CD4-positive, alpha-beta T cell treated with Interferon gamma for 1 hour (primary cell): ENCODE measurements at regions not wholly inside any gene's neighbourhood (a gene's known extent, or its start where the extent isn't known, plus 50 kb on each side); places are given as distances from the start of the nearest gene placed in this dataset.

ENCODE experiments used
- DNase-seq: peaks from one replicate; pipeline ENCODE4 v3.0.0-alpha.2; 2020

DNA sequence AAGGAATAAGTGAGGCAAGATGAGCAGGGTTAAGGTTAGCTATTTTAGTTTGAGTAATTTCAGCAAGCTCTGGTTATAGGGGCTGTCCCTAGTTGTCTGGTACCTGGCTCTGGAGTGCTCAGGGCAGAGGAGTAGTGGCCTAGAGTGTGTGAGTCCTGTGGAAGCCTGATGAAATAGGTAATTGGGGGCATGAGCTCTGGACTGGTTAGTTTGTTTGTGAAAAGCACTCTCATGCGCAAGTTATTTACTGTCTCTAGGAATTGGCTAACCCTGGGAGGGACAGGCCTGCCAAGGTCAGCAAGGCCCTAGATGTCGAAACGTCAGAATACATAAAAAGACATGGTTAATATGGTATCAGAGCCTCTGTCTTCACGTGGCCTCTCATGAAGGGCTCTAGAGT, 900.1 kb downstream of the PCDH17 start:
- DNase-seq: no peak

DNA sequence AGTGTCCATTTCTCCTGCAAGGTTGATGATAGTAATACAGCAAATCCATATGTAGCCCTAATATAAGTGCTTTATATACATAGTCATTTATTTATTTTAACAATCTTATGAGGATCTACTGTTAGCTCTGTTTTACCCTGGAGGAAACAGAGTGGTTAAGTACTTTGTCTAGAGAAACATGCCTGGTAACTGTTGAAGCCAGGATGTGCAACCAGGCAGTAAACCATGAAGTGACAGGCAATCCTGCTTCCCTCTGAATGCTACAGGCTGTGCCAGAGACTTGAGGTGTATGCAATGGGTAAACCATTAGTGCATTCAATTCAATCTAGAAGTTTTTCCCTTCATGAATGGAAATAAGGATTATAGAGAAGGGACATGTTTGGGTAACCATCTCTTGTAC, 911.0 kb downstream of the PCDH17 start:
- no peak for DNase-seq

DNA sequence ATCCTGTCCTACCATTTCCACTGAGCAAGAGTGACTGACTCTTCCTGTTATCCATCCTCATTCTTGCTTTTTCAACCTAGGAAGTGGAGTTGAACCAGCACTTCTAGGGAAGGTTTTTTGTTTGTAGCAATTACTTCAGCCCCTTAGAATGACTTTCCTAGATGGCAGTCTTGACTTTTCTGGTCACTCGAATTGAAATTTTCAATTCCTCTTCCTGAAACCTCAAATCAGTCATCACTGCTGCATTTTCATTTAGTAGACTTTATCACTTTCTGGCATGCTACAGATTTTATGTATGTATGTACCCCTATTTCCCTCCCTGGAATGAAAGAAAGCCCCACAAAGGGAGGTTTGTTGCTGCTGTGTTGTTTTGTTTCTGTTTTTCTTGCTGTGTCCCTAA, 915.9 kb downstream of the PCDH17 start:
- no peak for DNase-seq

DNA sequence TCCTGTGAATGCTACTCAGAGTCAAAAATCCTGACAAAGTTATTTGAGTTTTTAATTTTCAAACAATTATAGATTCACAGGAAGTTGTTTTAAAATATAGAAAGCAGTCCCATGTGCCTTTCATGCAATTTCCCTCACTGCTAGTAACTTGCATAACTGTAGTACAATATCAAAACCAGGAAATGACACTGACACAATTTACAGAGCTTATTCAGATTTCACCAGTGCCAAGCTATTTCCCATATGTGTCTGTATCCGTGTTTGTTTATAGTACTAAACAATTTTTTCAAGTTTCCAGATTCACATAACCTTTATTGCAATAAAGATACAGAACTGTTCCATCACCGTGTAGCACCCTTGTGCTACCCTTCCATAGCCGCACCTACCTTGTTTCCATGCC, 934.6 kb downstream of the PCDH17 start:
- DNase-seq: no peak

DNA sequence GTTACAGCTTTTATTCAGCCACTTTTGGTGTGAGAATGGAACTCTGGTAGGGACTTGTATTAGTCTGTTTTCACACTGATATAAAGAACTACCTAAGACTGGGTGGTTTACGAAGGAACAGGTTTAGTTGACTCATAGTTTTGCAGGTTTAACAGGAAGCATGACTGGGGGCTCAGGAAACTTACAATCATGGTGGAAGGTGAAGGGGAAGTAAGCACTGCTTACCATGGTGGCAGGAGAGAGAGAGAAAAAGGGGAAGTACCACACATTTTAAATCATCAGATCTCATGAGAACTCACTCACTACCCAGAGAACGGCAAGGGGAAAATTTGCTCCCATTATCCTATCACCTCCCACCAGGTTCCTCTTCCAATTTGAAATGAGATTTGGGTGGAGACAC, 942.2 kb downstream of the PCDH17 start:
- no peak for DNase-seq

DNA sequence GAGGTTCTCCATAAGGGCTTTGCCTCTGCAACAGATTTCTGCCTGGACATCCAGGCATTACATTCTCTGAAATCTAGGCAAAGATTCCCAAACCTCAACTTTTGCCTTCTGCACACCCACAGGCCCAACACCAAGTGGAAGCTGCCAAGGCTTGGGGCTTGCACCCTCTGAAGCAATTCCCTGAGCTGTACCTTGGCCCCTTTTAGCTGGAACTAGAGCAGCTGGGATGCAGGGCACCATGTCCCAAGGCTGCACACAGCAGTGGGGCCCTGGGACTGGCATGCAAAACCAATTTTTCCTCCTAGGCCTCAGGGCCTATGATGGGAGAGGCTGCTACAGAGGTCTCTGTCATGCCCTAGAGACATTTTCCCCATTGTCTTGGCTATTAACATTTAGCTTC, 943.2 kb downstream of the PCDH17 start:
- no peak for DNase-seq

DNA sequence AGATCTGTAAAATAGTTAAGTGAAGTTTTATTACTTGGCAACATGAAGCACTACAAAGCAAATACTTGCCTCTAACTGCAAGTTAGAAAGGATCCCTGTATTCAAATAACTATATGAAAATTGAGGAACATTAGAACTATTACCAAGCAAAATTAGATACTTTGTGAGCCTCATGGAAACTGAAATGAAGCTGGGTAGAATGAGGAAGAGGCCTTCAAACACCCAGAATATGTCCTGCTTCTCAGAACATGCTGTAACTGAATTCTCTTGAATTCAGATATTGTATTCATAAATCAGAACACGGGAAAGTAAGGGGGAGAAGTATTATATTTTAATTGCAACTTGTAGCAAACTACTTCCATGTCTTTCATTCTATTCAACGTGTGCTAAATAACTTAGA, 947.9 kb downstream of the PCDH17 start:
- no peak for DNase-seq

DNA sequence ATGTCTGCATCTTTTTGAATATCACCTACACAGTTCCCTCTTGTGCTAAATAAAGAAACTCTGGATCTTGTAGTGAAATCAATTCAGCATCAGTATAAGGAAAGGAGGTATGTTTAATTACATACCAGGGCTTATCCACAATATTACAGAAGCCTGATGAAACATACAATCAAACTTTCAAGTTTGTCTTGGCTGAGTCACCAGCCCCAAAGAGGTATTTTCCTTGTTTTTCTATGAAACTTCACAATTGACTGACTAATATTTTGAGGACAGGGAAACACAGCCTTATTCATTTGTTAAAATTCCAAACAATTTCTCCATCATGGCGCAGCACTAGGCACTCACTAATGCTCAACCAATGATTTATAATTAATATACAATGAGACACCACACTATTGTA, 952.4 kb downstream of the PCDH17 start:
- DNase-seq: no peak

DNA sequence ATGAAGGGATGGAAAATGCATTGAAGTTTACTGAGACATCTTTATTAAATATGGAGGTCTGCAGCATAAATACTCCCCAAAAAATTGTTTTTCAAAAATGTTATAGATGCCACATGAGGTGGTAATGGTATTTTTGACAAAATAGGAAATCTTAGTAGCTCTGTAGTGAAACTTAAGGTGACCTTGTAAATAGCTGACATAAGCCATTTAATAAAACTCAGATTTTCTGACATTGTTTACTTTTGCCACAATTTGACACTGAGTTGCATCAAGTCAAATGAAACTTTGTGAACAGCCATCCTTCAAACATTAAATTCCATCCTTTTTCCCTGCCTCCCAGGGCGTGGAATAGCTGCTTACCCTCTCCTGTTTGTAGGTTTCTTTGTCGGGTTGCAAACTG, 953.1 kb downstream of the PCDH17 start:
- DNase-seq: no peak

DNA sequence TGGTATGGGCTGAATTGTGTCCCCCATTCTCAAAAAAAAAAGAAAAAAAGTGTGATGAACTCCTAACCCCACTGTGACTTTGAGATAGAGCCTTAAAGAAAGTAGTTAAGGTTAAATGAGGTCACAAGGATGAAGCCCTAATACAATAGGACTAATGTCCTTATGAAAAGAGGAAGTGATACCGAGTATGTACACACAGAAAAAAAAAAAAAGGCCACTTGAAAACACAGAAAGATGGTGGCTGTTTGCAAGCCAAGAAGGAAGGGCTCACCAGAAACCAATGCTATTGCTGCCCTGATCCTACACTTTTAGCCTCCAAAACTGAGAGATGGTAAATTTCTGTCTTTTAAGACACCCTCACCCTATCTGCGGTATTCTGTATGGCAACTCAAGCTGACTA, 955.6 kb downstream of the PCDH17 start:
- DNase-seq: no peak

DNA sequence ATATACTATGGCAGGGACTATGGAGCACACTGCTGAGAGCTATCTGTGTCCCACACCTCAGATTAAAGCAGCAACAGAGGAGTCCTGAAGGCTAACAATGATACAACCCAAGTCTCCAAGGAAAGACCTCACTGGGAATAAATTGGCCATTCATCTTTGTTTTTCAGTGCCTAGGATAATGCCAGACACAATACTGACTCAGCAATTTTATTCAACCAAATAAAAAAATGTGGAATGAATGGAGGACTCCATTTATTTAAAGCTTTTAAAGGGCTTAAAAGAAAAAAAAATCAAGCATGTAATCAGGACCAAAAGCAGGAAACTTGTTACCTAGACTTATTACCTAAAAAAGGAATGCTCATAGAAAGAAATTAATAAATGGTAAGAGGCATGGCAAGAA, 960.5 kb downstream of the PCDH17 start:
- DNase-seq: no peak

DNA sequence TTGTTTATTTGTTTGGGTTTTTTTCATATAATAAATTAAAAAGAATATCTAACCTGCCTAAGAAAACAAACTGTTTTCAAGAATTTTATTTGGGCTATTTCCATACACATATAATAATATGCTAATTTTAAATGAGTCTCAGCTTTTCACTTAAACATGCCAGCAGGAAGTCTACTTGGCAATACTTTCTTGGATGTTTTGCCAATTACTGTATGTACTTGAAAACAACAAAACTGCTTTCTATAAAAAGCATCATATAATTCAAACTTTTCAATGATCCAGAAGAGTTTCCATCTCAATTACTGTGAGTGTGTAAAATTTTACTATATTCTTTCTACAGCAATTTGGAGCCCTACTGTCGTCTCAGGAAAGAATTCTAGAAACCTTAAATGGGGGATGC, 961.2 kb downstream of the PCDH17 start:
- no peak for DNase-seq

DNA sequence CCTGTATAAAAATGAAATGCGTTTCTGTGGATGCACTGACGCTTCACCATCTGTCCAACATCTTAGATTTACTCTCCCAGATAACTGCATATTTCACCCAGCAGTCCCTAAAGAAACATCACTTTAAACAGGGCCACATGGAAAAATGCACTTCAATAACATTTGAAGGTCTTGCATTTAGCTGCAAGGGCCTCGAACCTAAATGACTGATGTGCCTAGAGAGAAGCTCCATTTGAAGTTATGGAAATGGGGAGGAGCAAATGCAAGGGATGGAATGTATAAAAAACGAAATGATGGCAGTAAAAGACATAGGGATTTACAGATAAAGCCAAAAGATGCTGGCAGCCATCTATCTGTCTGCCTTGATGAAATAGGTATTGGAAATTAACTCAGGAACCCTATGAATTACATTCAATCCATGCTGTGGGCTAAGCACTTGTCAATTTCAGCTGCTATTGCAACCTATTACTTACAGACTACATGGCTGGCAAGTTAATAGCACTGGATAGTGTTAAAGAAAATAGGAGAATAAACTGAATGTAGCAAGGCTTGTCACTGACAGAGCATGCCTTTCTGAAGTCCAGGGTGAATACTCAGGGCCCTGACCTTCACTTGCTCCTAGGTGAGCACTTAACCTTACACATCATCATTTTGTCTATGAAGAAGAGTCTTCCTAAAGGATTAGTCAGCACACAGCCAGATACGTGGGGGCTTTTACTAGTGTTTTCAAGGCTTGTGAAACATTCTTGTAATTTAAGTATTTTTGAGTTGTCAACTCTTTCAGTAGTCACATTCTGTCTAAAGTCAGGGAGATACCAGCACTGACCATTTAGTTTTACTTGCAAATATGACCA, 963.4 kb downstream of the PCDH17 start:
- DNase-seq: no peak

DNA sequence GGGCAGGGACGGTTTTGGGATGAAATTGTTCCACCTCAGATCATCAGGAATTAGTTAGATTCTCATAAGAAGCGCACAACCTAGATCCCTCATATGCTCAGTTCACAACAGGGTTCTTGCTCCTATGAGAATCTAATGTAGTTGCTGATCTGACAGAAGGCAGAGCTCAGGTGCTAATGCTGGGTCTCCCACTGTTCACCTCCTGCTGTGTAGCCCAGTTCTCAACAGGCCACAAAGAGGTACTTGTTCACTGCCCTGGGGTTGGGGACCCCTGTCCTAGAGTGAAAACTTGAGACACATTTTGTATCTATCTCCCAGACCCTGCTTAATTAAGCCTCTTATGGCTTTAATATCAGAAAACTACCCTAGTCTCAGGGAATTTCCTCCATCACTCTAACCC, 966.0 kb downstream of the PCDH17 start:
- no peak for DNase-seq

DNA sequence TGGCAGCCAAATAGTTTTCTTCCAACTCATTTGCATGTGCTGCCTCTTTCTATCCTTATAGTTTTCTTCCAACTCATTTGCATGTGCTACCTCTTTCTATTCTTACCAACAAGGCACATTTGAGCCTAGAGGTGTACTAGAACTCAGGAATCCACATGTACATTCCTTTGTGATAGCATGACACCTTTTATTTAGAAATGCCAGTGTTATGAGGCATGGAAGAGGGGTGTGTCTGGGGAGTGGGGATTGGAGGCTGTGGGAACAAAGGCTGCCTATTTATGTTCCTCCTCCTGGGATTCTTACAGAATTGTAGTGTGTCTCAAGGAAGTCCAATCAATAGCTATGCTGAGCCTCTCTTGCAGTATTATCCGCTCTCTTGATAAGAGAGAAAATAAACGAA, 966.7 kb downstream of the PCDH17 start:
- DNase-seq: no peak

DNA sequence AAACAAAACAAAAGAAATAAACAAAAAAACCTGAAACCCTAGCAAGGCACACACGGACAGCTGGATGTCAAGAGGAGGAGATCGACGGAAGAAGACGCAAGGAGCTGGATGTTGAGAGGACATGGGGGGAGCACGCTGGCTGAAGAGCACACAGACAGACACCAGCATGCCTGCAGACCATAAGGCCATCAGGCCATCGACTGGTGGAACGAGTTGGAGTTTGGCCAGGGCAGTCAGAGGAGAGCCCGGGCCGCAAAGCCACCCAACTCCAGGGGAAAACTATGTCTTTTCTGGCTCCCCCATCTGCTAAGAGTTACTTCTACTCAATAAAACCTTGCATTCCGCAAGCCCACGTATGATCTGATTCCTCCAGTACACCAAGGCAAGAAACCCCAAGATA, 979.6 kb downstream of the PCDH17 start:
- no peak for DNase-seq

DNA sequence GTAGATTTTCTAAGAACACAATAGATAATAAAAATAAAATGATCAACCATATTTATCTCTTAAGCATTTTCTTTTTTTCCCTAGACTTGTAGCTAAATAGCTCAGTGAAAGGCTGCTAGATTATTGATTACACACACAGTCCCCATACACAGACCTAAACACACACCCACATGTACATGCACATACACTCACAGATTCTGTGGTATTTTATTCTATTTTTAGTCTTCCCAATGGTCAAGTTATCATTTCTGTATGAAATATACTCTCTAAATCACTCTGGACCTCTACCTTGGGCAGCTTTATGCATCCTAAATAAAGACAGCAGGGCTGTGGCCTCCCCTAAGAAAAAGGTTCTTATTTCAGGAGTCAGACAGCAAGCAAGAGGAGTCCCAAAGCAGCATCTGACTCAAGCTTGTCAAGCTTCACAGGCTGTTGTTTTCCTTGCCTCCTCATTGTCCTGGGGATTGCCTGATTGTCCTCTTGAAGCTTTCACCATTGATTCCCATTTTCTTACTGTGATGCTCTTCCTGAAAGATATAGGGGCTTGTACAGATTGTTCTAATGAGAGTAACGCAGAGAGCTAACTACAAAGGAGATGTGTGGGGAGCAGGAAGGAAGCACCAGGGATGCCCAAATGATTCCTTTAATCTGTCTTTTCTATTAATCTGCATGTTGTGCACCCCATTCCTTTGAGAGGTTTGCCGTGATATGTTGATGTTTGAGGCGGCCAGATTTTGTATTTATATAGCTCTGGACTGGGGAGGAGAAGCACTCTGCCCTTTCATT, 986.5 kb downstream of the PCDH17 start:
- DNase-seq: no peak

DNA sequence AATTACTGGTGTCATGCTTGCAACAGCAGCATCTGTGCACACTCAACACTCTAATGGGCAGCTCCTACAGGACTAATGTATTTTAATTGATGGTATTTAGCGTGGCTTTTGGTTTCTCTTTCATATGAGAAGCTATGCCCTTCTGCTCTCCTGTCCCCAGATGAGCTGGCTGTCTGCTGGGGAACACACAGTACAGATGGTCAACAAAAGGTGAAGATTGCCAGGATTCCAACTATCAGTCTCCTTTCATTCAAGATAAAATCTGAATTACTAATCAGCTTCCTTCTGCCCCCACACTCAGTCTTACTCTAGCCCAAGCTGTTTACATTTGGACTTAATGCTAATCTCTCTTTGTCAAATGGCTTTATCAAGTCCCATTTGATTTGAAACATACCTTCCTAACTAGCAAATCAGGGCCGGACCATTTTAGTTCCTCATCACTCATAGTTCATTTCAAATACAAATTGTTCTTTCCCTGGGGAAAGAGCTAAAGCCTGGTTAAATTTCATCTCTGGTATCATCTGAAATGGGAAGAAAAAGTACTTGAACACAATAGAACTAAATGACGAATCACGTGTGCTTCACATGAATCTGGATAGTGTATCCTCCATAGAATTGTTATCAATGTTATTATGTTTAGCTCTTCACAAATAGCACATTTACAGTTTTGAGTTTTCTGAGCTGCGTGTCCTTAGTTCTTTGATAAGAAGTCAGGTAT, 988.0 kb downstream of the PCDH17 start:
- no peak for DNase-seq

DNA sequence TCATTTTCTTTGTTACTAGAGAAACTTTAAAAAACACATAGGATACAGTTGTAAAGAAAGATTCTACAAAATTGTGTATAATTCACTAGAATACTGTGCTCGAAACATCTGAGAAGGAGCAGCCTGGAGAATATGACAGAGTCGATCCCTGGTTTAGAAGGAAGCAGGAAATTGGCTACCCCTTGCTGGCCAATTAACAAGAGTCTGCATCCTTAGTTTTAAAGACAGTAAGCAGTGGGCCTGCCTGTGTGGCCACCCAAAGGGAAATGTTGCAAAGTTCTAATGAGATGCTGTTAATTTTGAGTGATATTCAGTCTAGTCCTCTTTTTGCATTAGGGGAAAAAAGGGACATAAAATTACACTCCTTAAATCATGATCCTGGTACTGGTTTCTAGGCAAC, 988.6 kb downstream of the PCDH17 start:
- no peak for DNase-seq

DNA sequence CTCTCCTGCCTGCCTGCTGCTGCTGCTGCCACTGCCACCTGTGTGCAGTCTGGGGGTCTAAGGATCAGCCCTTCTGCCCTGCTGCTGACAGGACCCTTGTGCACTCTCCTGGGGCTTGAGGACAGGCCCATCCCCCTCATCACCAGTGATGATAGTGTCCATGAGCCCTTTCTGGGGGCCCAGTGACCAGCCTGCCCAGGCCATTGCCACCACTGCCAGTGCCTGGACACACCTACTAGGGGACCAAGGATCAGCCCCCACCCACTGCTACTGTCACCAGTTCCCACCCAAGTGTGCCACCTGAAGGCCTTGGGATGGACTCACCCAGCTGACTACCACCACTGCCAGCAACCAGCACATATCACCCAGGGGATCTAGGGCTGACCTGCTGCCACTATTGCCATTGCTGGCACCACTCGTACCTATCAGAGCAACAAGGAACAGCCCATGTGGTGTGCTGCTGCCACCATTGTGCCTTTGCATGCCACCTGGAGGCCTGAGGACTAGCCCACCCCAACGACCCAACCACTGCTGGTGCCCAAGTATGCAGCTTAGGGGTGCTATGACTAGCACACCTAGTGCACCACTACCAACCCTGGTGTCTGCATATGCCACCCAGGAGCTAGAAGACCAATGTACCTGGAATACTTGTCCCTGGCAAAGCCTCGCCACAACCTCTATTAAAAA, 994.3 kb downstream of the PCDH17 start:
- DNase-seq: no peak

DNA sequence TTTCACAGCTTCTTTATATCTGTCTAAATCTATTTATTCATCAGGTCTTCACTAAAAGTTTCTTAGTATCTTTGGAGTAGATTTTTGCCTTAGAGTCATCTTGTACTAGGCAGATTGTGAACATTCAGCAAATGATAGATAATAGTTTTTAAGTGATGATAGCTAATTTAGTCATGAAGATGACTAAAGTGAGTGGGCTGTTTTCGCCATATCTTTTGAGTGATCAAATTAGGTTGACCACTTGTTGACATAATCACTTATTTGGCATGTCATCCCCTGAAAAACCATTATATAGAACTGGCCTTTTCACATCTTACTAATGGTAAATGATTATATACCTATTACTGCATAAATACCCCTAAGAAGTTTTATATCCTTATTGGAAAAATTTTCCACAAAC, 999.2 kb downstream of the PCDH17 start:
- DNase-seq: no peak

DNA sequence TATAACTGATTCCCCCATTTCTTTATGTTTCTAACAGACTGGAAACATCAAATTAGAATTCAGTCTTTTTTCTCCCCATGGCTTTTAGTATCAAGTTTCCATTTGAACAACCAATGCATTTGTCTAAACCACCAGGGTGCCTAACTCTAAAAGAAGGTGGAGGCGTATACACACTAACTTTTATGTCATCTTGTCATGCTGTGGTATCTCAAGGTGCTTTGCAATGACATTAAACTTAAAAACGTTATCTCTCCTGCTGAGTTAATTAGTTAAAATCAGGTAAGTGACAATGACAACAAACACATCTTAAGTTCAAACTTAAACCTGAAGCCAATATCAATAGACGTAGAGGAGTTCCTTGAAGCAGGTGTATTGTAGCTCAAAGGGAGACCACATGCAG, 1001.7 kb downstream of the PCDH17 start:
- DNase-seq: no peak

DNA sequence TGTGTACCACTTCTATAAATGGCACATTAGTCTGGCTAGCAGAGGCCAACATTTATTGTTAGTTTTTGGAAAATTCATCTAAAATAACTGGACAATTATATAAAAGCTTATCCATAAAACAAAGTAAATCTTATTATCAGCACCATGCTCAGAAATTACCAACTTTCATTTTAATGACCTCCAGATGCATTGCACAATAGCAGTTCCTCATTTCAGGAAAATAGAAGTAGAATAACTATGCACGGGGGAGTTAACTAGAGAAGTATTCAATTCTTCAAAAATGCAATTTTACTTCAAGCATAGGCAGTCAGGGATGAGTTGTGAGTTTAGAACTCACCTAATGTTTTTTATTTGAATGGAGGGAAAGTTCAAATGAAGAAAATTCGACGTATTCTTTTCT, 1023.5 kb downstream of the PCDH17 start:
- no peak for DNase-seq
